Breast epithelium (tissue), 4 donors: ENCODE measurements at regions not wholly inside any gene's neighbourhood (a gene's known extent, or its start where the extent isn't known, plus 50 kb on each side); places are given as distances from the start of the nearest gene placed in this dataset.

ENCODE experiments used
- DNase-seq, 2 donors: peaks; one replicate each; pipeline ENCODE4 v3.0.0-alpha.2; 2019; ENCODE audit warnings: low spot score in 2 of 2
- H3K27ac ChIP-seq, 2 donors: fragments of 200-600 bp; sonication (generic) in 1 of 2; one replicate each; pipeline ENCODE4 v1.5.1; 2016 to 2019; ENCODE audit warnings: mild to moderate bottlenecking in 1 of 2
- H3K27me3 ChIP-seq, 2 donors: fragments of 200-600 bp; sonication (generic) in 1 of 2; one replicate each; pipeline versions ENCODE4 v1.5.1 to v1.6.0; 2017 to 2019; ENCODE audit warnings: control low read depth in 1 of 2, mild to moderate bottlenecking in 1 of 2
- H3K36me3 ChIP-seq: fragments of 200-600 bp; one replicate; pipeline ENCODE4 v1.5.1; 2019
- H3K4me1 ChIP-seq, 2 donors: fragments of 200-600 bp; sonication (generic); one replicate each; pipeline ENCODE4 v1.5.1; 2016 to 2019; ENCODE audit warnings: control low read depth in 1 of 2
- H3K4me3 ChIP-seq, 3 donors: fragments of 200-600 bp; sonication (generic); 1 replicate in 2 of 3; 2 replicates in 1 of 3; pipeline ENCODE4 v1.5.1; 2016 to 2019; ENCODE audit warnings: mild to moderate bottlenecking in 3 of 3, moderate library complexity in 2 of 3
- H3K9me3 ChIP-seq, 2 donors: fragments of 200-600 bp; sonication (generic) in 1 of 2; one replicate each; pipeline ENCODE4 v1.5.1; 2016 to 2019; ENCODE audit warnings: control low read depth in 1 of 2
- POLR2A ChIP-seq: fragments of 450-650 bp; IDR thresholded peaks from one replicate; pipeline ENCODE4 v1.6.1; 2016; ENCODE audit warnings: antibody characterized with exemption, mild to moderate bottlenecking, moderate library complexity
- POLR2AphosphoS5 ChIP-seq, 3 donors: sonication (generic); formaldehyde crosslinking; IDR thresholded peaks; one replicate each; pipeline ENCODE4 v1.6.1; 2017; ENCODE audit warnings: antibody characterized with exemption in 3 of 3
- intact Hi-C: fragments of 100-400 bp; cut with DNase I; formaldehyde crosslinking; loops from one replicate; pipeline ENCODE4 v1.15.1; 2023; ENCODE audit warnings: low total_unique reads
- TF ChIP-seq, protein P1 (sequence below), 3 donors: fragments of 450-650 bp; IDR thresholded peaks; one replicate each; pipeline ENCODE4 v1.5.1; 2016 to 2017; ENCODE audit warnings: antibody characterized with exemption in 3 of 3, mild to moderate bottlenecking in 3 of 3, moderate library complexity in 3 of 3

GRCh38 chr21:41006636-41007035 is 159.7 kb upstream of the DSCAM start:
- Histone ChIP-seq H3K27me3 (peaks cover 0 to 4% of the 10 kb centered on the region in 2 donors), H3K27ac (no peak overlapping the region), H3K36me3 (no peaks in the 10 kb centered on the region), H3K4me1 (no peaks in the 10 kb centered on the region), H3K9me3 (peaks cover 0 to 7% of the 10 kb centered on the region in 2 donors), H3K4me3 (no peak overlapping the region)
- no peak for DNase-seq
- intact Hi-C loops, result no loop called here
- no peak for TF ChIP-seq POLR2AphosphoS5 (IDR thresholded peaks at IDR 0.05)
- TF ChIP-seq, protein P1, sequence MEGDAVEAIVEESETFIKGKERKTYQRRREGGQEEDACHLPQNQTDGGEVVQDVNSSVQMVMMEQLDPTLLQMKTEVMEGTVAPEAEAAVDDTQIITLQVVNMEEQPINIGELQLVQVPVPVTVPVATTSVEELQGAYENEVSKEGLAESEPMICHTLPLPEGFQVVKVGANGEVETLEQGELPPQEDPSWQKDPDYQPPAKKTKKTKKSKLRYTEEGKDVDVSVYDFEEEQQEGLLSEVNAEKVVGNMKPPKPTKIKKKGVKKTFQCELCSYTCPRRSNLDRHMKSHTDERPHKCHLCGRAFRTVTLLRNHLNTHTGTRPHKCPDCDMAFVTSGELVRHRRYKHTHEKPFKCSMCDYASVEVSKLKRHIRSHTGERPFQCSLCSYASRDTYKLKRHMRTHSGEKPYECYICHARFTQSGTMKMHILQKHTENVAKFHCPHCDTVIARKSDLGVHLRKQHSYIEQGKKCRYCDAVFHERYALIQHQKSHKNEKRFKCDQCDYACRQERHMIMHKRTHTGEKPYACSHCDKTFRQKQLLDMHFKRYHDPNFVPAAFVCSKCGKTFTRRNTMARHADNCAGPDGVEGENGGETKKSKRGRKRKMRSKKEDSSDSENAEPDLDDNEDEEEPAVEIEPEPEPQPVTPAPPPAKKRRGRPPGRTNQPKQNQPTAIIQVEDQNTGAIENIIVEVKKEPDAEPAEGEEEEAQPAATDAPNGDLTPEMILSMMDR (IDR thresholded peaks at IDR 0.05), result no peak
- TF ChIP-seq POLR2A, result no peak

DNA sequence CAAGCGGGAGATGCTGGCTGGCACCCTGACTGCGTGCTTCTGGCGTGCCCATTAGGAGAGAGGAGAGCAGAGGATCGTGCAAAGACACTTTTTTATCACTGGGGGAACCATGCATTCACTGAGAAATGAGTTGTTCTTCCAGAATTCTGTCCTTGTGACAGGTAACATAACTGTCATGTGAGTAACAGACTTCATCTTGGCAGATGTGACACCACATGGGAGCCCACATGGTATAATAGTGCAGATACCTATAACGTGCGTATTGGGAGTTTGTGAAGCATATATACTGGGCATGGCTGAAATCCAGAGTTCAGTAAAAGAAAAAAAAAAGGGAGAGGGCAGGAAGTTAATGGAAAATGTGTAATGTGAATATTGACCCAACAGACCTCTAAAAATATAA is 159.6 kb upstream of the BACE2 start:
- Histone ChIP-seq H3K27ac (no peak overlapping the region), H3K4me1 (no peaks in the 10 kb centered on the region), H3K4me3 (no peak overlapping the region), H3K27me3 (peaks cover 0 to 4% of the 10 kb centered on the region in 2 donors), H3K9me3 (no peaks in the 10 kb centered on the region), H3K36me3 (no peaks in the 10 kb centered on the region)
- TF ChIP-seq POLR2AphosphoS5 (IDR thresholded peaks at IDR 0.05) (no peak), POLR2A (no peak)
- TF ChIP-seq, protein P1 (IDR thresholded peaks at IDR 0.05), result no peak
- intact Hi-C loops, result no loop called here
- DNase-seq, result no peak

GRCh38 chr21:41008974-41009373 is 159.0 kb upstream of the BACE2 start:
- Histone ChIP-seq H3K4me3 (no peak overlapping the region), H3K27me3 (peaks cover 0 to 4% of the 10 kb centered on the region in 2 donors), H3K9me3 (no peaks in the 10 kb centered on the region), H3K27ac (no peak overlapping the region), H3K36me3 (no peaks in the 10 kb centered on the region), H3K4me1 (no peaks in the 10 kb centered on the region)
- intact Hi-C loops, result no loop called here
- no peak for DNase-seq
- TF ChIP-seq POLR2AphosphoS5 (IDR thresholded peaks at IDR 0.05), result no peak
- TF ChIP-seq, protein P1 (IDR thresholded peaks at IDR 0.05), result no peak
- no peak for TF ChIP-seq POLR2A

GRCh38 chr21:41009398-41010100 is 158.4 kb upstream of the BACE2 start:
- H3K36me3 ChIP-seq, result no peaks in the 10 kb centered on the region
- H3K4me1 ChIP-seq, result no peaks in the 10 kb centered on the region
- no peak overlapping the region for H3K27ac ChIP-seq
- intact Hi-C loops, result no loop called here
- H3K4me3 ChIP-seq, result no peak overlapping the region
- H3K27me3 ChIP-seq, result peaks cover 0 to 4% of the 10 kb centered on the region in 2 donors
- TF ChIP-seq POLR2A, result no peak
- no peak for TF ChIP-seq POLR2AphosphoS5 (IDR thresholded peaks at IDR 0.05)
- TF ChIP-seq, protein P1 (IDR thresholded peaks at IDR 0.05), result no peak
- no peak for DNase-seq
- H3K9me3 ChIP-seq, result no peaks in the 10 kb centered on the region

- no peaks in the 10 kb centered on the region for H3K36me3 ChIP-seq
- H3K4me3 ChIP-seq, result no peak overlapping the region
- intact Hi-C loops, result no loop called here
- TF ChIP-seq POLR2AphosphoS5 (IDR thresholded peaks at IDR 0.05), result no peak
- TF ChIP-seq, protein P1 (IDR thresholded peaks at IDR 0.05), result no peak
- TF ChIP-seq POLR2A, result no peak
- peaks cover 0 to 4% of the 10 kb centered on the region in 2 donors for H3K27me3 ChIP-seq
- no peak overlapping the region for H3K27ac ChIP-seq
- DNase-seq, result no peak
- no peaks in the 10 kb centered on the region for H3K9me3 ChIP-seq
- no peaks in the 10 kb centered on the region for H3K4me1 ChIP-seq
These were observed 157.9 kb upstream of the BACE2 start for GRCh38 chr21:41010101-41010435.
